T-cell (primary cell): ENCODE measurements at regions not wholly inside any gene's neighbourhood (a gene's known extent, or its start where the extent isn't known, plus 50 kb on each side); places are given as distances from the start of the nearest gene placed in this dataset.

ENCODE experiments used
- ATAC-seq, 4 experiments: fragments of 200-7000 bp in 3 of 4; fragments of 150-1000 bp in 1 of 4; cut with Tn5 transposase; replicated peaks in 1 of 4; 1 replicate in 3 of 4; 2 replicates in 1 of 4; pipeline ENCODE4 v1.10.0; 2021; ENCODE audit warnings: moderate library complexity in 3 of 4, mild to moderate bottlenecking in 2 of 4, moderate number of reproducible peaks in 1 of 4
- CTCF ChIA-PET, 2 donors: fragments of 300-600 bp; sonication (Branson Sonifier 250); formaldehyde crosslinking; loops; one replicate each; lab custom pipeline; 2022; ENCODE audit warnings: antibody characterized with exemption in 2 of 2; lab: Charles Lee
- POLR2A ChIA-PET, 2 donors: fragments of 300-600 bp; sonication (Branson Sonifier 250); formaldehyde crosslinking; loops; one replicate each; lab custom pipeline; 2022; ENCODE audit warnings: antibody characterized with exemption in 2 of 2; lab: Charles Lee
- DNase-seq, 35 experiments: peaks; one replicate each; pipeline versions ENCODE4 v3.0.0 to v3.0.0-alpha.2; 2013 to 2023
- H3K27ac ChIP-seq: one replicate; pipeline ENCODE4 v1.5.1; 2013; ENCODE audit warnings: low read length
- H3K27me3 ChIP-seq, 2 experiments: replicated peaks in 1 of 2; 1 replicate in 1 of 2; 2 replicates in 1 of 2; pipeline versions ENCODE4 v1.6.1 to v1.7.0; 2013; ENCODE audit warnings: low read length in 1 of 2, mixed read lengths in 1 of 2; ENCODE audit not compliant: control insufficient read depth in 2 of 2, insufficient read depth in 2 of 2; ENCODE audit errors: extremely low read depth in 1 of 2
- H3K36me3 ChIP-seq, 2 donors: 1 replicate in 1 of 2; 2 replicates in 1 of 2; pipeline versions ENCODE4 v1.6.1 to v1.7.0; 2013; ENCODE audit warnings: low read length in 1 of 2; ENCODE audit not compliant: control insufficient read depth in 2 of 2, insufficient read depth in 1 of 2; ENCODE audit errors: extremely low read depth in 1 of 2
- H3K4me1 ChIP-seq, 2 experiments: 1 replicate in 1 of 2; 2 replicates in 1 of 2; pipeline versions ENCODE4 v1.6.1 to v1.7.0; 2013; ENCODE audit warnings: low read length in 2 of 2, mixed read lengths in 1 of 2; ENCODE audit not compliant: insufficient read depth in 2 of 2, control insufficient read depth in 1 of 2; ENCODE audit errors: extremely low read depth in 1 of 2
- H3K4me3 ChIP-seq, 2 donors: 1 replicate in 1 of 2; 2 replicates in 1 of 2; pipeline versions ENCODE4 v1.5.1 to v1.7.0; 2013; ENCODE audit warnings: mild to moderate bottlenecking in 2 of 2, low read length in 1 of 2, moderate library complexity in 1 of 2; ENCODE audit not compliant: control insufficient read depth in 1 of 2; ENCODE audit errors: extremely low read depth in 1 of 2
- H3K9me3 ChIP-seq: 2 replicates; pipeline ENCODE4 v1.7.0; 2013
- H3K27ac Mint-ChIP-seq, 2 donors: one replicate each; pipeline ENCODE4 v1.8.0; 2020 to 2021; ENCODE audit warnings: mild to moderate bottlenecking in 2 of 2, mixed read lengths in 2 of 2
- H3K27me3 Mint-ChIP-seq, 2 donors: one replicate each; pipeline ENCODE4 v1.8.0; 2021 to 2022; ENCODE audit warnings: mixed read lengths in 2 of 2
- H3K36me3 Mint-ChIP-seq: one replicate; pipeline ENCODE4 v1.8.0; 2021; ENCODE audit warnings: mixed read lengths
- H3K4me1 Mint-ChIP-seq, 3 donors: one replicate each; pipeline ENCODE4 v1.8.0; 2020 to 2022; ENCODE audit warnings: mixed read lengths in 3 of 3, mild to moderate bottlenecking in 1 of 3
- H3K4me3 Mint-ChIP-seq, 3 donors: one replicate each; pipeline ENCODE4 v1.8.0; 2020 to 2022; ENCODE audit warnings: mild to moderate bottlenecking in 3 of 3, mixed read lengths in 3 of 3, moderate library complexity in 3 of 3
- H3K9me3 Mint-ChIP-seq, 3 donors: one replicate each; pipeline ENCODE4 v1.8.0; 2020 to 2022; ENCODE audit warnings: mixed read lengths in 3 of 3
- WGBS: methylation state at CpG from one replicate; pipeline ENCODE4 v1.1.5; 2013; ENCODE audit warnings: missing lambda C conversion rate; ENCODE audit not compliant: insufficient coverage; 5-methylcytosine and 5-hydroxymethylcytosine counted together

DNA sequence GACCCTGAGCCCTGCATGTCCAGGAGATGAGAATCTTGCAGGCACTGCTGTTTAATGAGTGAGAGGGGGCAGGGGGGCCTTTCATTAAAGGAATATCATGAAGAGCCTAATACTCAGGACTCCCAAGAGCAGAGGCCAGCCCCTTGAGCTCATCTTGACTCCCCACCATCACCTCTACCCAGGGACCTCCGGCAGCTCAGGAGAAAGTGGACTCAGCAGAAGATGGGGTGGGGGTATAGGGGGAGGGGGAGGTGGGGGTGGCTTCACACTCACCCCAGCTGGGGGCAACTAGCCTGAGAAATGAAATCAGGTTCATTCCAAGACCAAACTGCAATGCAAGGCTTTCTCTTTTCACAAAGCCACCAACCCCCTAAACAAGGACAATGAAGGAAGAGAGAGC lies 575.6 kb upstream of the MKI67 start:
- no peak overlapping the region for H3K27ac ChIP-seq
- ATAC-seq (no peak), DNase-seq (no peak)
- Mint-ChIP-seq H3K4me1 (no peaks in the 10 kb centered on the region), H3K27ac (no peak overlapping the region), H3K9me3 (no peaks in the 10 kb centered on the region), H3K27me3 (peaks cover 4 to 6% of the 10 kb centered on the region in 2 donors), H3K4me3 (no peak overlapping the region), H3K36me3 (no peaks in the 10 kb centered on the region)
- ChIA-PET POLR2A (no interaction called here), CTCF (no interaction called here)
- no peaks in the 10 kb centered on the region for H3K4me1 ChIP-seq
- H3K36me3 ChIP-seq: no peaks in the 10 kb centered on the region
- no CpG with 5 or more reads among the region's 1 CpG for WGBS
- no peak overlapping the region for H3K4me3 ChIP-seq
- no peaks in the 10 kb centered on the region for H3K9me3 ChIP-seq
- H3K27me3 ChIP-seq: peaks cover under 1% of the 10 kb centered on the region in 2 experiments

GRCh38 chr10:128704716-128705115 lies 578.5 kb upstream of the MKI67 start:
- CTCF ChIA-PET: no interaction called here
- Mint-ChIP-seq H3K36me3 (no peaks in the 10 kb centered on the region), H3K4me1 (no peaks in the 10 kb centered on the region), H3K9me3 (no peaks in the 10 kb centered on the region), H3K4me3 (no peak overlapping the region), H3K27ac (no peak overlapping the region), H3K27me3 (peaks cover 8 to 9% of the 10 kb centered on the region in 2 donors)
- ATAC-seq (no peak), DNase-seq (no peak)
- H3K36me3 ChIP-seq: no peaks in the 10 kb centered on the region
- POLR2A ChIA-PET: no interaction called here
- H3K4me1 ChIP-seq: no peaks in the 10 kb centered on the region
- peaks cover 3 to 6% of the 10 kb centered on the region in 2 experiments for H3K27me3 ChIP-seq
- H3K27ac ChIP-seq: no peak overlapping the region
- H3K4me3 ChIP-seq: no peak overlapping the region
- no peaks in the 10 kb centered on the region for H3K9me3 ChIP-seq
- WGBS: no CpG with 5 or more reads among the region's 1 CpG

DNA sequence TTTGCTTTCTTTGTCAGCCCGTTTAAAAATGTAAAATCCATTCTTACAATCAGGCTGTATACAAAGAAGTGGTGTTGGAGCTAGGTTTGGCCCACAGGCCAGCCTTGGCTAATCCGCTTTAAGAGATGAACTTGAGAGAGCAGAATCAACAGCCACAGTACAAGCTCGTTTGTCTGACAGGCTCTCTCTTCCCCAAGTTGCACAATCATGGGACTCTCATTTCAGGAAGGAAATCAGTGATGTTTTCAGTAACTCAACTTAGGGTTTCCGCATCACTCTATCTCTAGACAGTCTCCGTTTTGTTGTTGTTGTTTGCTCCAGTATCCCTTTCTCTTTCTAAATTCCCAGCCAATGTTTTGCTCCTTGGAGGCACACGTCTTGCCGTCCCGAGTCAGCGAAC lies 582.0 kb upstream of the MKI67 start:
- no peak for DNase-seq
- POLR2A ChIA-PET: no interaction called here
- CTCF ChIA-PET: no interaction called here
- Histone ChIP-seq H3K27ac (no peak overlapping the region), H3K4me1 (no peaks in the 10 kb centered on the region), H3K36me3 (no peaks in the 10 kb centered on the region), H3K4me3 (no peak overlapping the region), H3K27me3 (peaks cover 6 to 24% of the 10 kb centered on the region in 2 experiments), H3K9me3 (no peaks in the 10 kb centered on the region)
- no peaks in the 10 kb centered on the region for H3K36me3 Mint-ChIP-seq
- H3K9me3 Mint-ChIP-seq: no peaks in the 10 kb centered on the region
- 53% methylated on average over 4 of the region's 9 CpGs for WGBS
- no peak overlapping the region for H3K27ac Mint-ChIP-seq
- H3K4me1 Mint-ChIP-seq: no peaks in the 10 kb centered on the region
- no peak overlapping the region for H3K4me3 Mint-ChIP-seq
- H3K27me3 Mint-ChIP-seq: peaks cover 16 to 18% of the 10 kb centered on the region in 2 donors
- ATAC-seq: no peak

- Histone ChIP-seq H3K9me3 (no peaks in the 10 kb centered on the region), H3K36me3 (no peaks in the 10 kb centered on the region), H3K27me3 (peaks cover 6 to 24% of the 10 kb centered on the region in 2 experiments), H3K27ac (no peak overlapping the region), H3K4me3 (no peak overlapping the region), H3K4me1 (no peaks in the 10 kb centered on the region)
- peaks cover 18 to 20% of the 10 kb centered on the region in 2 donors for H3K27me3 Mint-ChIP-seq
- H3K4me1 Mint-ChIP-seq: no peaks in the 10 kb centered on the region
- no peak overlapping the region for H3K4me3 Mint-ChIP-seq
- H3K36me3 Mint-ChIP-seq: no peaks in the 10 kb centered on the region
- H3K27ac Mint-ChIP-seq: no peak overlapping the region
- WGBS: 72% methylated on average over 7 of the region's 12 CpGs
- ATAC-seq (no peak), DNase-seq (no peak)
- POLR2A ChIA-PET: no interaction called here
- CTCF ChIA-PET: no interaction called here
- no peaks in the 10 kb centered on the region for H3K9me3 Mint-ChIP-seq
These were observed 583.5 kb upstream of the MKI67 start for GRCh38 chr10:128709686-128710085.

DNA sequence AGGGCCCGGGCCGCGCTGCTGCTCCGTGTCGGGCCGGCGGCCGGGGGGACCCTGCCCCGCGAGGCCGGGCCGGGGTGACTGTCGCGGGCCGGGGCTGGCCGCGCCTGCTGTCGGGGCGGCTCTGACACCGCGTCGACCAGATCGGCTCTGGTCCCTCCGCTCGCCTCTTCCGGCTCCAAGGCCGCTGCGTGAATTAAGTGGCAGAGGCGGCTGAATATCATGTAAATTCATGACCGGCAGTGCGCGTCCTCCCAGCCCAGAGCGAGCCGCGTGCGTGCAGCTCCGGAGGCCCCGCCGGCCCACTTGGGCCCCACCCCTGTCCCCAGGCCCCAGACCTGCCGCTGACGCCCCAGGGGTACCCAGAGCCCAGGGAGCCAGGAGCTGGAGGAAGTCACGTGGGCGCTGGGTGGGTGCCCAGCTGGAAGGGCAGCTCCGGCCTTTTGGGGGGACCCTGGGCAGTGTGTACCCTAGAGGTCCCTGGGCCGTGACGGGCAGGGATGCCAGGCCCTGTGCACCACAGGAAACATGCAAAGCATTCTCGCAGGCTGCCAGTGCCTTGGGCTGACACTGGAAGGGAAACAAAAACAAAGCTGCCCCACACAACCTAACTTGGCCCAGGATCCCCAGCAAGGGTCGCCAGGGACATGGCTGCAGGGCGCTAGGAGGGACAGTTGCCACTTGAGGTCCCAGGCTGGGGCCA lies 584.0 kb upstream of the MKI67 start:
- no peaks in the 10 kb centered on the region for H3K9me3 Mint-ChIP-seq
- H3K27me3 Mint-ChIP-seq: peaks cover 18 to 20% of the 10 kb centered on the region in 2 donors
- H3K9me3 ChIP-seq: no peaks in the 10 kb centered on the region
- CTCF ChIA-PET: no interaction called here
- H3K4me3 ChIP-seq: no peak overlapping the region
- no peaks in the 10 kb centered on the region for H3K4me1 Mint-ChIP-seq
- POLR2A ChIA-PET: interaction anchor here in 1 of 2 donors (0.6 kb wide), 1 partner anchor 22 kb away, joined by 4 read pairs; no protein-coding TSS in a partner anchor
- no peaks in the 10 kb centered on the region for H3K4me1 ChIP-seq
- no peaks in the 10 kb centered on the region for H3K36me3 Mint-ChIP-seq
- no peak for DNase-seq
- 28% methylated on average over 46 of the region's 49 CpGs for WGBS
- peaks cover 6 to 24% of the 10 kb centered on the region in 2 experiments for H3K27me3 ChIP-seq
- no peak for ATAC-seq
- no peak overlapping the region for H3K27ac Mint-ChIP-seq
- H3K27ac ChIP-seq: no peak overlapping the region
- no peak overlapping the region for H3K4me3 Mint-ChIP-seq
- no peaks in the 10 kb centered on the region for H3K36me3 ChIP-seq

DNA sequence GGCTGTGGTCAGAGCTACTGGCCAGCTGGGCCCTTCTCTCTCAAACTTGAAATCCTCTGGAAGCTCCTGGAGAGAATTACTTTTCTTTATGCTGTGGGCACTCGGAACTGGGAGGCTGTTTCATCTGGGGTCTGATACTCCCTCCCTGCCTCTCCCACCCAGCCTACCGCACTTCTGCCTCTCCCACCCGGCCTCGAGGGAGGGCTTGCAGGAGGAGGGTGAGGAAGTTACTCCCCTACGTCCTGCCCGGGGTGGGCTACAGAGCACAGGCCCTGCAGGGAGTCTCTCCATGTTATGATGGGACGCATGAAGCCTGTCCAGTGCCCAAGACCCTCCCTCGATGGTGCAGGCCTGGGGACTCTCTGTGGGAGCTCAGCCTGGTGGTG lies 584.6 kb upstream of the MKI67 start:
- no peak overlapping the region for H3K27ac Mint-ChIP-seq
- H3K36me3 ChIP-seq: no peaks in the 10 kb centered on the region
- CTCF ChIA-PET: no interaction called here
- no peak overlapping the region for H3K4me3 ChIP-seq
- H3K4me3 Mint-ChIP-seq: no peak overlapping the region
- no peaks in the 10 kb centered on the region for H3K9me3 ChIP-seq
- H3K9me3 Mint-ChIP-seq: no peaks in the 10 kb centered on the region
- H3K4me1 Mint-ChIP-seq: no peaks in the 10 kb centered on the region
- no peaks in the 10 kb centered on the region for H3K4me1 ChIP-seq
- ATAC-seq: no peak
- no peaks in the 10 kb centered on the region for H3K36me3 Mint-ChIP-seq
- H3K27ac ChIP-seq: no peak overlapping the region
- DNase-seq: no peak
- POLR2A ChIA-PET: interaction anchor here in 1 of 2 donors (0.6 kb wide), 1 partner anchor 23 kb away, joined by 4 read pairs; no protein-coding TSS in a partner anchor
- H3K27me3 ChIP-seq: peaks cover 6 to 29% of the 10 kb centered on the region in 2 experiments
- 49% methylated on average over 6 of the region's 8 CpGs for WGBS
- peaks cover 18 to 20% of the 10 kb centered on the region in 2 donors for H3K27me3 Mint-ChIP-seq
